ENCODE measurements at regions not wholly inside any gene's neighbourhood (a gene's known extent, or its start where the extent isn't known, plus 50 kb on each side); places are given as distances from the start of the nearest gene placed in this dataset.

DNA sequence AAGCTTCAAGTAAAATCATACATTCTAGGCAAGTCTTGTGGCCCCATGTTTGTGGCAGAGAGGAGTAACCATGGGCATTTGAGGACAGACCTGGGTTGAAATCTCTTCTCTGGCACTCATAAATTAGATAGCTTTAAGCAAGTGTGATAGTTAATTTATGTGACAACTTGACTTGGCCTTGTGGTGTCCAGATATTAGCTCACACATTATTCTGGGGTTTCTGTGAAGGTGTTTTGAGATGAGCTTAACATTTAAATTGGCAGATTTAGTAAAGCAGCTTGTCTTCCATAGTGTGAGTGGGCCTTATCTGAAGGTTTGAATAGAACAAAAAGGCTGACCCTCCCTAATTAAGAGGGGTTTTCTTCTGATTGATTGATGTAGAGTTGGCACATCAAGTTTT lies 161.4 kb upstream of the SPRY2 start:
- no peak for TF ChIP-seq REST (IDR thresholded peaks at IDR 0.05; ENCODE audit: borderline replicate concordance)
- no peak for TF ChIP-seq CTCF (IDR thresholded peaks at IDR 0.05; ENCODE audit: poor library complexity, severe bottlenecking)
- TF ChIP-seq TAF1 (IDR thresholded peaks at IDR 0.05; ENCODE audit: low read depth), result no peak
- no peak for TF ChIP-seq RAD21 (conservative IDR thresholded peaks at IDR 0.05)
- no peak for TF ChIP-seq MXI1 (conservative IDR thresholded peaks at IDR 0.05; ENCODE audit: poor library complexity, severe bottlenecking)
- TF ChIP-seq SMC3 (conservative IDR thresholded peaks at IDR 0.05; ENCODE audit: poor library complexity), result no peak
- TF ChIP-seq EP300 (conservative IDR thresholded peaks at IDR 0.05; ENCODE audit: poor library complexity, severe bottlenecking), result no peak
- no peak for TF ChIP-seq EZH2 (IDR thresholded peaks at IDR 0.05; ENCODE audit: borderline replicate concordance, insufficient read depth, low read length, poor library complexity, severe bottlenecking)
- no peak for TF ChIP-seq POLR2AphosphoS5 (IDR thresholded peaks at IDR 0.05)
- Histone ChIP-seq H3K4me3 (ENCODE audit: low read length) (no peak overlapping the region), H3K9ac (ENCODE audit: low read length) (no peak overlapping the region), H3K4me2 (ENCODE audit: low read length) (no peak overlapping the region), H3K27ac (ENCODE audit: low read length) (no peak overlapping the region), H3K9me3 (ENCODE audit: low read length) (no peaks in the 10 kb centered on the region), H3F3A (ENCODE audit: insufficient read depth, low read length, poor library complexity, severe bottlenecking) (no peaks in the 10 kb centered on the region), H2AFZ (ENCODE audit: low read depth, low read length) (no peak overlapping the region), H3K9me2 (ENCODE audit: insufficient read depth, low read length) (no peaks in the 10 kb centered on the region), H3K27me3 (ENCODE audit: insufficient read depth, low read depth, low read length) (no peaks in the 10 kb centered on the region), H4K20me1 (ENCODE audit: insufficient read depth) (no peaks in the 10 kb centered on the region), H3K36me3 (ENCODE audit: insufficient read depth, low read length) (no peaks in the 10 kb centered on the region), H3K79me2 (replicated peaks; ENCODE audit: insufficient read depth, low read length) (no peaks in the 10 kb centered on the region)

DNA sequence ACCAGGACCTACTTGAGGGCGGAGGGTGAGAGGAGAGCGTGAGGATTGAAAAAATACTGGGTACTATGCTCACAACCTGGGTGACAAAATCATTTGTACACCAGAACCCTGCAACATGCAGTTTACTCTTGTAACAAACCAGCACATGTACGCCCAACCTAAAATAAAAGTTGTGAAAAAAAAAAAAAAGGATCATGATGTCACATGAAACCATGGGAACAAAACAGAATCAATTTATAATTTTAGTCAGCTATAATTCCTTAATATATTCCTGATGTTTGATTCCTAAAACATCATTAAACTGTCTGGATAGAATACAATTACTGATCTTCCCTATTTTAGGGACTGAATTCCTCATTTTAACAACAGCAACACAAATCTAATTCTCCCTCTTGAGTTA lies 160.6 kb upstream of the SPRY2 start:
- Histone ChIP-seq H3F3A (ENCODE audit: insufficient read depth, low read length, poor library complexity, severe bottlenecking) (no peaks in the 10 kb centered on the region), H3K27me3 (ENCODE audit: insufficient read depth, low read depth, low read length) (no peaks in the 10 kb centered on the region)

More for the DNA sequence above, 160.6 kb upstream of the SPRY2 start:
- Histone ChIP-seq H4K20me1 (ENCODE audit: insufficient read depth) (no peaks in the 10 kb centered on the region), H2AFZ (ENCODE audit: low read depth, low read length) (no peak overlapping the region), H3K9me2 (ENCODE audit: insufficient read depth, low read length) (no peaks in the 10 kb centered on the region), H3K9me3 (ENCODE audit: low read length) (no peaks in the 10 kb centered on the region), H3K4me3 (ENCODE audit: low read length) (no peak overlapping the region), H3K79me2 (replicated peaks; ENCODE audit: insufficient read depth, low read length) (no peaks in the 10 kb centered on the region), H3K27ac (ENCODE audit: low read length) (no peak overlapping the region), H3K9ac (ENCODE audit: low read length) (no peak overlapping the region), H3K4me2 (ENCODE audit: low read length) (no peak overlapping the region), H3K36me3 (ENCODE audit: insufficient read depth, low read length) (no peaks in the 10 kb centered on the region)
- TF ChIP-seq REST (IDR thresholded peaks at IDR 0.05; ENCODE audit: borderline replicate concordance) (no peak), POLR2AphosphoS5 (IDR thresholded peaks at IDR 0.05) (no peak), EZH2 (IDR thresholded peaks at IDR 0.05; ENCODE audit: borderline replicate concordance, insufficient read depth, low read length, poor library complexity, severe bottlenecking) (no peak), SMC3 (conservative IDR thresholded peaks at IDR 0.05; ENCODE audit: poor library complexity) (no peak), CTCF (IDR thresholded peaks at IDR 0.05; ENCODE audit: poor library complexity, severe bottlenecking) (no peak), TAF1 (IDR thresholded peaks at IDR 0.05; ENCODE audit: low read depth) (no peak), RAD21 (conservative IDR thresholded peaks at IDR 0.05) (no peak), MXI1 (conservative IDR thresholded peaks at IDR 0.05; ENCODE audit: poor library complexity, severe bottlenecking) (no peak), EP300 (conservative IDR thresholded peaks at IDR 0.05; ENCODE audit: poor library complexity, severe bottlenecking) (no peak)
